ENCODE measurements at regions not wholly inside any gene's neighbourhood (a gene's known extent, or its start where the extent isn't known, plus 50 kb on each side); places are given as distances from the start of the nearest gene placed in this dataset.

- H4K20me1 ChIP-seq (ENCODE audit: insufficient read depth, low read length) = no peaks in the 10 kb centered on the region
- no peak for DNase-seq (ENCODE audit: insufficient read length, low spot score, missing footprints)
- no peaks in the 10 kb centered on the region for H3K36me3 ChIP-seq (ENCODE audit: insufficient read depth, low read length)
- H3K9me3 ChIP-seq (ENCODE audit: low read depth, low read length) = no peaks in the 10 kb centered on the region
- H3K4me3 ChIP-seq (ENCODE audit: insufficient read depth, low read length) = no peak overlapping the region
- H2AFZ ChIP-seq (ENCODE audit: low read length) = no peak overlapping the region
- no peaks in the 10 kb centered on the region for H3K4me1 ChIP-seq (ENCODE audit: insufficient read depth, low read length)
- H3K4me2 ChIP-seq (ENCODE audit: insufficient read depth, low read length) = no peak overlapping the region
- no peaks in the 10 kb centered on the region for H3K27me3 ChIP-seq (ENCODE audit: insufficient read depth, low read length)
- H3K79me2 ChIP-seq (ENCODE audit: insufficient read depth, low read length) = no peaks in the 10 kb centered on the region
- no peak for TF ChIP-seq CTCF (IDR thresholded peaks at IDR 0.05; ENCODE audit: extremely low read depth, low read depth, low read length)
- no peak overlapping the region for H3K27ac ChIP-seq (ENCODE audit: low read depth, low read length)
Measured at GRCh38 chr14:104361101-104361591, 218.4 kb upstream of the C14orf180 start.

GRCh38 chr14:104361921-104362681 is 217.5 kb upstream of the C14orf180 start:
- Histone ChIP-seq H3K27ac (ENCODE audit: low read depth, low read length) (no peak overlapping the region), H2AFZ (ENCODE audit: low read length) (no peak overlapping the region), H3K4me3 (ENCODE audit: insufficient read depth, low read length) (no peak overlapping the region), H3K4me2 (ENCODE audit: insufficient read depth, low read length) (no peak overlapping the region), H4K20me1 (ENCODE audit: insufficient read depth, low read length) (no peaks in the 10 kb centered on the region), H3K36me3 (ENCODE audit: insufficient read depth, low read length) (no peaks in the 10 kb centered on the region), H3K27me3 (ENCODE audit: insufficient read depth, low read length) (no peaks in the 10 kb centered on the region), H3K9me3 (ENCODE audit: low read depth, low read length) (no peaks in the 10 kb centered on the region), H3K4me1 (ENCODE audit: insufficient read depth, low read length) (no peaks in the 10 kb centered on the region), H3K79me2 (ENCODE audit: insufficient read depth, low read length) (no peaks in the 10 kb centered on the region)
- no peak for DNase-seq (ENCODE audit: insufficient read length, low spot score, missing footprints)
- no peak for TF ChIP-seq CTCF (IDR thresholded peaks at IDR 0.05; ENCODE audit: extremely low read depth, low read depth, low read length)

- H4K20me1 ChIP-seq (ENCODE audit: insufficient read depth, low read length) = no peaks in the 10 kb centered on the region
- no peaks in the 10 kb centered on the region for H3K36me3 ChIP-seq (ENCODE audit: insufficient read depth, low read length)
- no peaks in the 10 kb centered on the region for H3K79me2 ChIP-seq (ENCODE audit: insufficient read depth, low read length)
- no peaks in the 10 kb centered on the region for H3K4me1 ChIP-seq (ENCODE audit: insufficient read depth, low read length)
- H3K27me3 ChIP-seq (ENCODE audit: insufficient read depth, low read length) = no peaks in the 10 kb centered on the region
- H2AFZ ChIP-seq (ENCODE audit: low read length) = no peak overlapping the region
- no peak for TF ChIP-seq CTCF (IDR thresholded peaks at IDR 0.05; ENCODE audit: extremely low read depth, low read depth, low read length)
- H3K4me3 ChIP-seq (ENCODE audit: insufficient read depth, low read length) = no peak overlapping the region
- no peak overlapping the region for H3K4me2 ChIP-seq (ENCODE audit: insufficient read depth, low read length)
- no peaks in the 10 kb centered on the region for H3K9me3 ChIP-seq (ENCODE audit: low read depth, low read length)
- H3K27ac ChIP-seq (ENCODE audit: low read depth, low read length) = no peak overlapping the region
- DNase-seq (ENCODE audit: insufficient read length, low spot score, missing footprints) = no peak
Measured at GRCh38 chr14:104362761-104363605, 216.6 kb upstream of the C14orf180 start.
